ENCODE measurements at regions not wholly inside any gene's neighbourhood (a gene's known extent, or its start where the extent isn't known, plus 50 kb on each side); places are given as distances from the start of the nearest gene placed in this dataset.

DNA sequence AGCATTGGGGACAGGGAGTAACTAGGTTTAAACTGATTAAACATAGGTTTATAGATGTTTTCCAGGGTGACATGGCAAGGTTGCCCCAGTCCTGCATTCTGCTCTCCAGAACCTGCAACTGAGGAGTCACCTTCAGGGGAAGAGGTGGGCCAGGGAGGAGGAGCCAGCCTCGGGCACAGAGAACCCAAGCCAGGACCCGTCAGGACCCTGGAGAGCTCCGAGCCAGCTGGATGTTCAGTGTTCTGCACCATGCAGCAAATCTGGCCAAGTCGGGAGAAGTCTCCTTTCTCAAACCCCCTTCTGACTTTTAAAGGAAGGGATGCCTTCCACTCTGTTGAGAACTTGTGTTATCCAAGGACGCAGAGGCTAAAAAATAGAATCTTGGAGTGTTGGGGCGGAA lies 62.1 kb upstream of the SLC6A11 start:
- TF ChIP-seq EZH2 (IDR thresholded peaks at IDR 0.05) (no peak), FOXP2 (optimal IDR thresholded peaks at IDR 0.05; ENCODE audit: control extremely low read depth, extremely low read length, insufficient read depth) (no peak), POLR2AphosphoS5 (IDR thresholded peaks at IDR 0.05; ENCODE audit: borderline replicate concordance, low read depth, low read length) (no peak)
- H3K9ac ChIP-seq (ENCODE audit: insufficient read length), result no peak overlapping the region
- H3K36me3 ChIP-seq (ENCODE audit: insufficient read depth, low read length), result no peaks in the 10 kb centered on the region
- no peaks in the 10 kb centered on the region for H3K9me3 ChIP-seq (ENCODE audit: low read depth, low read length)
- no peak overlapping the region for H3K4me3 ChIP-seq
- DNase-seq (ENCODE audit: low read depth, low spot score), result no peak
- no peak overlapping the region for H3K27ac ChIP-seq

GRCh38 chr3:10756546-10756945 lies 59.5 kb upstream of the SLC6A11 start:
- H3K27ac ChIP-seq, result no peak overlapping the region
- TF ChIP-seq POLR2AphosphoS5 (IDR thresholded peaks at IDR 0.05; ENCODE audit: borderline replicate concordance, low read depth, low read length) (no peak), EZH2 (IDR thresholded peaks at IDR 0.05) (no peak), FOXP2 (optimal IDR thresholded peaks at IDR 0.05; ENCODE audit: control extremely low read depth, extremely low read length, insufficient read depth) (no peak)
- H3K9ac ChIP-seq (ENCODE audit: insufficient read length), result no peak overlapping the region
- DNase-seq (ENCODE audit: low read depth, low spot score), result no peak
- H3K9me3 ChIP-seq (ENCODE audit: low read depth, low read length), result no peaks in the 10 kb centered on the region
- no peaks in the 10 kb centered on the region for H3K36me3 ChIP-seq (ENCODE audit: insufficient read depth, low read length)
- H3K4me3 ChIP-seq, result no peak overlapping the region

GRCh38 chr3:10757021-10757820 lies 58.8 kb upstream of the SLC6A11 start:
- no peak for TF ChIP-seq POLR2AphosphoS5 (IDR thresholded peaks at IDR 0.05; ENCODE audit: borderline replicate concordance, low read depth, low read length)
- TF ChIP-seq FOXP2 (optimal IDR thresholded peaks at IDR 0.05; ENCODE audit: control extremely low read depth, extremely low read length, insufficient read depth), result no peak
- no peak for TF ChIP-seq EZH2 (IDR thresholded peaks at IDR 0.05)
- H3K9me3 ChIP-seq (ENCODE audit: low read depth, low read length), result no peaks in the 10 kb centered on the region
- H3K9ac ChIP-seq (ENCODE audit: insufficient read length), result no peak overlapping the region
- no peak for DNase-seq (ENCODE audit: low read depth, low spot score)
- no peak overlapping the region for H3K27ac ChIP-seq
- H3K4me3 ChIP-seq, result no peak overlapping the region
- no peaks in the 10 kb centered on the region for H3K36me3 ChIP-seq (ENCODE audit: insufficient read depth, low read length)

GRCh38 chr3:10757821-10758130 lies 58.3 kb upstream of the SLC6A11 start:
- no peak for TF ChIP-seq EZH2 (IDR thresholded peaks at IDR 0.05)
- no peak for TF ChIP-seq FOXP2 (optimal IDR thresholded peaks at IDR 0.05; ENCODE audit: control extremely low read depth, extremely low read length, insufficient read depth)
- no peak for TF ChIP-seq POLR2AphosphoS5 (IDR thresholded peaks at IDR 0.05; ENCODE audit: borderline replicate concordance, low read depth, low read length)

GRCh38 chr3:10758304-10759037 lies 57.6 kb upstream of the SLC6A11 start:
- no peak for DNase-seq (ENCODE audit: low read depth, low spot score)
- Histone ChIP-seq H3K9ac (ENCODE audit: insufficient read length) (no peak overlapping the region), H3K9me3 (ENCODE audit: low read depth, low read length) (no peaks in the 10 kb centered on the region), H3K4me3 (no peak overlapping the region), H3K36me3 (ENCODE audit: insufficient read depth, low read length) (no peaks in the 10 kb centered on the region), H3K27ac (no peak overlapping the region)
- no peak for TF ChIP-seq EZH2 (IDR thresholded peaks at IDR 0.05)
- TF ChIP-seq FOXP2 (optimal IDR thresholded peaks at IDR 0.05; ENCODE audit: control extremely low read depth, extremely low read length, insufficient read depth), result no peak
- no peak for TF ChIP-seq POLR2AphosphoS5 (IDR thresholded peaks at IDR 0.05; ENCODE audit: borderline replicate concordance, low read depth, low read length)

More at GRCh38 chr3:10757821-10758130, 58.3 kb upstream of the SLC6A11 start:
- Histone ChIP-seq H3K4me3 (no peak overlapping the region), H3K27ac (no peak overlapping the region), H3K9me3 (ENCODE audit: low read depth, low read length) (no peaks in the 10 kb centered on the region), H3K9ac (ENCODE audit: insufficient read length) (no peak overlapping the region), H3K36me3 (ENCODE audit: insufficient read depth, low read length) (no peaks in the 10 kb centered on the region)
- no peak for DNase-seq (ENCODE audit: low read depth, low spot score)

- TF ChIP-seq EZH2 (IDR thresholded peaks at IDR 0.05) (no peak), FOXP2 (optimal IDR thresholded peaks at IDR 0.05; ENCODE audit: control extremely low read depth, extremely low read length, insufficient read depth) (no peak), POLR2AphosphoS5 (IDR thresholded peaks at IDR 0.05; ENCODE audit: borderline replicate concordance, low read depth, low read length) (no peak)
- no peak overlapping the region for H3K4me3 ChIP-seq
- no peak overlapping the region for H3K9ac ChIP-seq (ENCODE audit: insufficient read length)
- no peak overlapping the region for H3K27ac ChIP-seq
- H3K9me3 ChIP-seq (ENCODE audit: low read depth, low read length), result no peaks in the 10 kb centered on the region
- no peak for DNase-seq (ENCODE audit: low read depth, low spot score)
- no peaks in the 10 kb centered on the region for H3K36me3 ChIP-seq (ENCODE audit: insufficient read depth, low read length)
These were observed 56.5 kb upstream of the SLC6A11 start for GRCh38 chr3:10759495-10759894.

DNA sequence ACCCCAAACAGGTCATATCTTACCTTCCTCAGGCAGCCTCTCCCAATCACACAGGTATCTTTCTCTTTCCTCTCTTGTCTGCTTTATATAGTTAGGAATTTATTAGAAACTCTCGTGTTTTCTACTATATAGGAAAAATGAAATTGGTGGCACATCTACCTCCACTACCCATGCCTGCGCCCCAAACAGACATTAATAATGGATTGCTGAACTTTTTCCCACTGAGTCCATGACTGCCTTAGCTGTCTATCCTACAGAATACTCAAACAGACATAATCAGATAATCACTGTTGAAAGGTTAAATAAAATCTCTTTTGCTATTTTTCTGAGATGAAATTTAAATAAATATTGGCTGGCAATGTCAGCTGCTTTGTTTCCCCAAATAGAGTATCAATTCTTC lies 55.8 kb upstream of the SLC6A11 start:
- no peak for TF ChIP-seq EZH2 (IDR thresholded peaks at IDR 0.05)
- TF ChIP-seq FOXP2 (optimal IDR thresholded peaks at IDR 0.05; ENCODE audit: control extremely low read depth, extremely low read length, insufficient read depth), result no peak
- no peak for TF ChIP-seq POLR2AphosphoS5 (IDR thresholded peaks at IDR 0.05; ENCODE audit: borderline replicate concordance, low read depth, low read length)
- no peak overlapping the region for H3K27ac ChIP-seq
- H3K4me3 ChIP-seq, result no peak overlapping the region
- no peaks in the 10 kb centered on the region for H3K36me3 ChIP-seq (ENCODE audit: insufficient read depth, low read length)
- no peak overlapping the region for H3K9ac ChIP-seq (ENCODE audit: insufficient read length)
- no peak for DNase-seq (ENCODE audit: low read depth, low spot score)
- no peaks in the 10 kb centered on the region for H3K9me3 ChIP-seq (ENCODE audit: low read depth, low read length)

GRCh38 chr3:10761583-10761982 lies 54.4 kb upstream of the SLC6A11 start:
- no peak overlapping the region for H3K4me3 ChIP-seq
- no peaks in the 10 kb centered on the region for H3K9me3 ChIP-seq (ENCODE audit: low read depth, low read length)
- H3K27ac ChIP-seq, result no peak overlapping the region
- TF ChIP-seq EZH2 (IDR thresholded peaks at IDR 0.05) (no peak), POLR2AphosphoS5 (IDR thresholded peaks at IDR 0.05; ENCODE audit: borderline replicate concordance, low read depth, low read length) (no peak), FOXP2 (optimal IDR thresholded peaks at IDR 0.05; ENCODE audit: control extremely low read depth, extremely low read length, insufficient read depth) (no peak)
- H3K9ac ChIP-seq (ENCODE audit: insufficient read length), result no peak overlapping the region
- no peak for DNase-seq (ENCODE audit: low read depth, low spot score)
- no peaks in the 10 kb centered on the region for H3K36me3 ChIP-seq (ENCODE audit: insufficient read depth, low read length)
